Coronary artery (tissue), 2 donors: ENCODE measurements at regions not wholly inside any gene's neighbourhood (a gene's known extent, or its start where the extent isn't known, plus 50 kb on each side); places are given as distances from the start of the nearest gene placed in this dataset.
A peak's percentile ranks its signal among the peaks of the same experiment; 100 is the strongest.

Experiments used
- DNase-seq: peaks from one replicate; pipeline ENCODE4 v3.0.0-alpha.2; 2017; ENCODE audit warnings: low spot score
- H3K27ac ChIP-seq, 2 donors: fragments of 200-600 bp; sonication (generic); one replicate each; pipeline ENCODE4 v1.5.1; 2016 to 2019
- H3K4me3 ChIP-seq: fragments of 200-600 bp; sonication (generic); 2 replicates; pipeline ENCODE4 v1.5.1; 2016; ENCODE audit warnings: mild to moderate bottlenecking, moderate library complexity
- TF ChIP-seq, protein P1 (sequence below): fragments of 200-600 bp; sonication (generic); IDR thresholded peaks from one replicate; pipeline ENCODE4 v1.5.1; 2019; ENCODE audit warnings: antibody characterized with exemption

DNA sequence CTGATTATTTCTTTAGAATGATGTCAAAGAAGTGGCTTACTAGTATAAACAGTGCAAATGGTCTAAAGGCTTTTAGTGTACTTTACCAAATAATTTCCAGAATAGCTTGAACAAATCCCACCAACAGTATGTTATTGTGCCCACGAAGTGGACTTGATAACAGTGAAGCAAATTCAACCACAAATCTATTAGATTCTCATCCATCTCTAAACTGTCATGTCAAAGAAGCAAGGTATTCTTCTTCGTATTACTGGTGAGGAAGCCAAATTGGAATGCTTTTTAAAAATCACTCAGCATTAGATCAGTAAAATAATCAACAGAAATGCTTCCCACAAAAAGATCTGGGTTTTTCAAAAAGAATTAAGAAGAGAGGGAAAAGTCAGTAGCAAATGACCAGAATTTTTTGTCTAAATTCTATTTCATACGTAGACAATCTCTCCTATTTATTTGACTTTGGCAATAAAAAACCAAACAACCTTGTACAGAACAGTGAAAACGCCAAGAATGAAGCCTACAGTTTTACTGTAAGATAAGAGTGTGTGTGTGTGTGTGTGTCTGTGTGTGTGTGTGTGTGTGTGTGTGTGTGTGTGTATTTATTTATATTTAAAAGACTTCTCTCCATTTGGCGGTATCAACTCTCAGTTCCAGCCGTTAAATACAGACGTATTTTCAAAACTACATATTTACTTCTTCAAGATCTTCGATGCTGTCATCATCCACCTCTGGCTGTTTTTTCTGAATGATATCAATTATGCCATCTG lies 114.6 kb downstream of the CYB561 start:
- TF ChIP-seq, protein P1, sequence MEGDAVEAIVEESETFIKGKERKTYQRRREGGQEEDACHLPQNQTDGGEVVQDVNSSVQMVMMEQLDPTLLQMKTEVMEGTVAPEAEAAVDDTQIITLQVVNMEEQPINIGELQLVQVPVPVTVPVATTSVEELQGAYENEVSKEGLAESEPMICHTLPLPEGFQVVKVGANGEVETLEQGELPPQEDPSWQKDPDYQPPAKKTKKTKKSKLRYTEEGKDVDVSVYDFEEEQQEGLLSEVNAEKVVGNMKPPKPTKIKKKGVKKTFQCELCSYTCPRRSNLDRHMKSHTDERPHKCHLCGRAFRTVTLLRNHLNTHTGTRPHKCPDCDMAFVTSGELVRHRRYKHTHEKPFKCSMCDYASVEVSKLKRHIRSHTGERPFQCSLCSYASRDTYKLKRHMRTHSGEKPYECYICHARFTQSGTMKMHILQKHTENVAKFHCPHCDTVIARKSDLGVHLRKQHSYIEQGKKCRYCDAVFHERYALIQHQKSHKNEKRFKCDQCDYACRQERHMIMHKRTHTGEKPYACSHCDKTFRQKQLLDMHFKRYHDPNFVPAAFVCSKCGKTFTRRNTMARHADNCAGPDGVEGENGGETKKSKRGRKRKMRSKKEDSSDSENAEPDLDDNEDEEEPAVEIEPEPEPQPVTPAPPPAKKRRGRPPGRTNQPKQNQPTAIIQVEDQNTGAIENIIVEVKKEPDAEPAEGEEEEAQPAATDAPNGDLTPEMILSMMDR: no peak
- Histone ChIP-seq H3K27ac (no peak overlapping the region), H3K4me3 (no peak overlapping the region)
- DNase-seq: no peak

DNA sequence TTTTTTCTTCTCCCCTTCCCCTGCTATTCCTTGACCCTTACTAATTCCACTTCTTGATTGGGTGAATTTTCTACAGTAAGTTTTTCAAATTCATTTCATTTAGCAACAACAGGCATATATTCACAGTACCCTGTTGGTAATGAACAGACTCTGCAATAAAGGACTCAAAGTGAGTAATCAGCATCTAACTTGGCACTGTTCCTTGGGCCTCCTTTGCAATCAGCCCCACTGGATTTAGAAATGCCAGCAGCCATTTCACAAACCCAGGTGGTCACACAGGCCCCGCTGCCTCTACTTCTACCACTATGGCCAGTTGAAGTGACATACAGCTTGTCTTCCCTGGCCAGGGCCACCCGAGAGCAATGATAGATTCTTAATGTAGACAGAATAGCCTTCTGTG lies 113.8 kb downstream of the CYB561 start:
- DNase-seq: no peak
- Histone ChIP-seq H3K27ac (no peak overlapping the region), H3K4me3 (no peak overlapping the region)
- TF ChIP-seq, protein P1: no peak

DNA sequence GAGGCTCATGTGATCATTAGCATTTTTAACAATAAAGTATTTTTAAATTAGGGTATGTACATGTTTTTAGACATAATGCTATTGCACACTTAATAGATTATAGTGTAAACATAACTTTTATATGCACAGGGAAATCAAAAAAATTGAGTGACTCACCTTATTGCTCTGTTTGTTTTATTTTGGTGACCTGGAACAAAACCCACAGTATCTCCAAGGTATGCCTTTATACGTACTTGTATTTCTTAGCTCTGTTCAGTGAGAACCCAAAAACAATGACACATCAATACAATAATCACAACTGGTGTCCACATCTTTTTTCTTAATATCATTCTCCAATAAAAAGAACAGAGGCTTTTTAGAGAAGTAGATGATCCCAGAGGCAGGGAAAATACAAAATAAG lies 112.2 kb downstream of the CYB561 start:
- TF ChIP-seq, protein P1: no peak
- H3K4me3 ChIP-seq: no peak overlapping the region
- DNase-seq: no peak
- H3K27ac ChIP-seq: no peak overlapping the region

DNA sequence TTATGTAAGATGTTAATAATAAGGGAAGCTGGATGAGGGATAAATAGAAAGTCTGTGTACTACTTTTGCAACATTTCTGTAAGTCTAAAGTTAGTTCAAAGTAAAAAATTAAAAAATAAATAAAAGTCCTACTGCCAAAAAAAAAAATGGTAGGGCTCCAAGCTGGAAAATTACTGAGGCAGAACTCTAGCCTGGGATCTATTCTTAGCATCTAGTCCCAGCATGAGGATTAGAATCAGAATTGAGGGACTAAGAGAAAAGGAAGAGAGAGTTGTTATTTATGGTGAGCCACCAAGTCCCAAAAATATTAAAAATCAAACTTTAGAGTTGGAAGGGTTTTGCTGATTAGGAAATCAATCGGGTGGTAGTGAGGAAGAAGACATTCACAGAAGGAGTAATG lies 110.3 kb downstream of the CYB561 start:
- no peak for DNase-seq
- peak overlapping the region; percentile 60 to 71 for H3K27ac ChIP-seq
- TF ChIP-seq, protein P1: no peak
- no peak overlapping the region for H3K4me3 ChIP-seq

DNA sequence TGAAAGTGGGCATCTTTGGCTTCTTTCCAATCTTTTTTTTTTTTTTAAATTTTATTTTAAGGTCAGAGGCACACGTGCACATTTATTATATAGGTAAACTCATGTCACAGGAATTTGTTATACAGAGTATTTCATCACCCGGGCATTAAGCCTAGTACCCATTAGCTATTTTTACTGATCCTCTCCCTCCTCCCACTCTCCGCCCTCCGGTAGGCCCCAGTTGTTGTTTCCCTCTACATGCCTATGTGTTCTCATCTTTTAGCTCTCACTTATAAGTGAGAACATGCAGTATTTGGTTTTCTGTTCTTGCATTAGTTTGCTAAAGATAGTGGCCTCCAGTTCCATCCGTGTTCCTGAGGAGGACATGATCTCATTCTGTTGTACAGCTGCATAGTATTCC lies 108.5 kb downstream of the CYB561 start:
- no peak overlapping the region for H3K27ac ChIP-seq
- H3K4me3 ChIP-seq: no peak overlapping the region
- TF ChIP-seq, protein P1: no peak
- DNase-seq: no peak

DNA sequence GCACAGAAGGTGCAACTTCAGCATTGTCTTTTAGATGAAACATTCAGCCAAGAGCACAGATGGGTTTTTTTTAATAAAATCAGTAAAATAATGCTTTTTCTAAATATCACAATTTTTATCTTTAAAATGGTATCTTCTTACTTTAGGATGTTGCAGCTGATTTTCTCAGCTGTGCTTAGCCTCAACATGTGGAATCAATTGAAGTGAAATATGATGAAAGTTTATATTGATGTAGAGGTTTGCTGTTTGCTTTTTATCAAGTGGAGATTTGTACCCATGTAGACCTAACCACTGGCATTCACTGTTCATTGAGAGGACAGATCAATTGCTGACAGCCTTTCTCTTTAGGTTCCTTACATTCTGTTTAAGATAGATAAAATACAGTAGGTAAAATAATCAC lies 107.8 kb downstream of the CYB561 start:
- DNase-seq: no peak
- TF ChIP-seq, protein P1: no peak
- no peak overlapping the region for H3K4me3 ChIP-seq
- no peak overlapping the region for H3K27ac ChIP-seq

DNA sequence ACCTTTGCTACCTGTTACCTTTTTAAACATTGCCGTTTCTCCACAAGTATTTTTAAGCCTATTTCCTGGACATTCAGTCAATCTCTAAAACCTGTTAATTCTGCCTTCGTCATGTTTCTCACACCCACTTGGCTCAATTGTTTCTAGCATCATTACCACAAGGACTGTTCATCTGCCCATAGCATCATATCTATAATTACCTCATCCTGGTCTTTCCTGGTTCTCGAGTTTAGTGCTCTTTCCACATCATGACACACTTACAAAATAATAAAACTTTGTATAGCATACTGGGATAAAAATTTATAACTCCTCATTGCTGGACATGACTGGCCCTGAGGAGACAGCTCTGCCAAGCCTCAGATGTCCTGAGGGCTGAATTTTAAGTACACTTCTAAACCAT lies 104.8 kb downstream of the CYB561 start:
- Histone ChIP-seq H3K27ac (no peak overlapping the region), H3K4me3 (no peak overlapping the region)
- DNase-seq: no peak
- TF ChIP-seq, protein P1: no peak
